ENCODE measurements at regions not wholly inside any gene's neighbourhood (a gene's known extent, or its start where the extent isn't known, plus 50 kb on each side); places are given as distances from the start of the nearest gene placed in this dataset.

- no peak for DNase-seq (ENCODE audit: low spot score)
- Histone ChIP-seq H3K36me3 (replicated peaks; ENCODE audit: insufficient read depth, low read depth) (no peaks in the 10 kb centered on the region), H3K9me2 (replicated peaks; ENCODE audit: insufficient read depth) (no peaks in the 10 kb centered on the region), H3K4me2 (no peak overlapping the region), H3K4me3 (no peak overlapping the region), H3K9me3 (ENCODE audit: low read depth) (no peaks in the 10 kb centered on the region), H4K20me1 (ENCODE audit: insufficient read depth, poor library complexity, severe bottlenecking) (no peaks in the 10 kb centered on the region), H3K79me2 (no peaks in the 10 kb centered on the region), H2AFZ (peak overlapping the region; percentile 37), H3K4me1 (ENCODE audit: insufficient read depth) (no peaks in the 10 kb centered on the region), H3K27me3 (no peaks in the 10 kb centered on the region), H3K27ac (no peak overlapping the region)
- TF ChIP-seq EZH2phosphoT487 (IDR thresholded peaks at IDR 0.05; ENCODE audit: low read depth, severe bottlenecking, unreplicated experiment) (no peak), CTCF (IDR thresholded peaks at IDR 0.05; ENCODE audit: poor library complexity) (no peak), EZH2 (IDR thresholded peaks at IDR 0.05; ENCODE audit: borderline replicate concordance) (no peak)
- 75% methylated on average over 1 of the region's 1 CpG for WGBS (ENCODE audit: low lambda C conversion rate, missing lambda C conversion rate)
Observed at GRCh38 chr5:90131383-90132133, 278.0 kb downstream of the CETN3 start.

GRCh38 chr5:90128551-90128950 is 281.0 kb downstream of the CETN3 start:
- Histone ChIP-seq H2AFZ (no peak overlapping the region), H4K20me1 (ENCODE audit: insufficient read depth, poor library complexity, severe bottlenecking) (no peaks in the 10 kb centered on the region), H3K27me3 (no peaks in the 10 kb centered on the region), H3K4me3 (no peak overlapping the region), H3K9me2 (replicated peaks; ENCODE audit: insufficient read depth) (no peaks in the 10 kb centered on the region), H3K9me3 (ENCODE audit: low read depth) (no peaks in the 10 kb centered on the region), H3K79me2 (no peaks in the 10 kb centered on the region), H3K4me1 (ENCODE audit: insufficient read depth) (no peaks in the 10 kb centered on the region), H3K27ac (no peak overlapping the region), H3K4me2 (no peak overlapping the region), H3K36me3 (replicated peaks; ENCODE audit: insufficient read depth, low read depth) (no peaks in the 10 kb centered on the region)
- WGBS (ENCODE audit: low lambda C conversion rate, missing lambda C conversion rate): 100% methylated on average over 1 of the region's 1 CpG
- DNase-seq (ENCODE audit: low spot score): no peak
- TF ChIP-seq EZH2phosphoT487 (IDR thresholded peaks at IDR 0.05; ENCODE audit: low read depth, severe bottlenecking, unreplicated experiment): no peak
- TF ChIP-seq EZH2 (IDR thresholded peaks at IDR 0.05; ENCODE audit: borderline replicate concordance): no peak
- TF ChIP-seq CTCF (IDR thresholded peaks at IDR 0.05; ENCODE audit: poor library complexity): no peak

- no peak for DNase-seq (ENCODE audit: low spot score)
- Histone ChIP-seq H3K9me2 (replicated peaks; ENCODE audit: insufficient read depth) (no peaks in the 10 kb centered on the region), H3K27me3 (no peaks in the 10 kb centered on the region), H3K36me3 (replicated peaks; ENCODE audit: insufficient read depth, low read depth) (no peaks in the 10 kb centered on the region), H3K27ac (no peak overlapping the region), H4K20me1 (ENCODE audit: insufficient read depth, poor library complexity, severe bottlenecking) (no peaks in the 10 kb centered on the region), H3K4me3 (no peak overlapping the region), H3K4me2 (peak overlapping the region; percentile 10), H3K4me1 (ENCODE audit: insufficient read depth) (no peaks in the 10 kb centered on the region), H3K79me2 (no peaks in the 10 kb centered on the region), H2AFZ (no peak overlapping the region), H3K9me3 (ENCODE audit: low read depth) (no peaks in the 10 kb centered on the region)
- WGBS (ENCODE audit: low lambda C conversion rate, missing lambda C conversion rate): 27% methylated on average over 1 of the region's 1 CpG
- TF ChIP-seq EZH2 (IDR thresholded peaks at IDR 0.05; ENCODE audit: borderline replicate concordance) (no peak), EZH2phosphoT487 (IDR thresholded peaks at IDR 0.05; ENCODE audit: low read depth, severe bottlenecking, unreplicated experiment) (no peak), CTCF (IDR thresholded peaks at IDR 0.05; ENCODE audit: poor library complexity) (no peak)
Observed at GRCh38 chr5:90119531-90119971, 290.0 kb downstream of the CETN3 start.
